ENCODE measurements at regions not wholly inside any gene's neighbourhood (a gene's known extent, or its start where the extent isn't known, plus 50 kb on each side); places are given as distances from the start of the nearest gene placed in this dataset.

GRCh38 chr15:69689133-69689532, 236.5 kb downstream of the RPLP1 start:
- no peaks in the 10 kb centered on the region for H3K27me3 ChIP-seq
- no peak for DNase-seq (ENCODE audit: low spot score in 2 of 2)
- H3K9me3 ChIP-seq, result peaks cover 0 to 24% (median 7%) of the 10 kb centered on the region in 4 donors
- no peak for TF ChIP-seq EP300 (IDR thresholded peaks at IDR 0.05)
- TF ChIP-seq, protein P1, sequence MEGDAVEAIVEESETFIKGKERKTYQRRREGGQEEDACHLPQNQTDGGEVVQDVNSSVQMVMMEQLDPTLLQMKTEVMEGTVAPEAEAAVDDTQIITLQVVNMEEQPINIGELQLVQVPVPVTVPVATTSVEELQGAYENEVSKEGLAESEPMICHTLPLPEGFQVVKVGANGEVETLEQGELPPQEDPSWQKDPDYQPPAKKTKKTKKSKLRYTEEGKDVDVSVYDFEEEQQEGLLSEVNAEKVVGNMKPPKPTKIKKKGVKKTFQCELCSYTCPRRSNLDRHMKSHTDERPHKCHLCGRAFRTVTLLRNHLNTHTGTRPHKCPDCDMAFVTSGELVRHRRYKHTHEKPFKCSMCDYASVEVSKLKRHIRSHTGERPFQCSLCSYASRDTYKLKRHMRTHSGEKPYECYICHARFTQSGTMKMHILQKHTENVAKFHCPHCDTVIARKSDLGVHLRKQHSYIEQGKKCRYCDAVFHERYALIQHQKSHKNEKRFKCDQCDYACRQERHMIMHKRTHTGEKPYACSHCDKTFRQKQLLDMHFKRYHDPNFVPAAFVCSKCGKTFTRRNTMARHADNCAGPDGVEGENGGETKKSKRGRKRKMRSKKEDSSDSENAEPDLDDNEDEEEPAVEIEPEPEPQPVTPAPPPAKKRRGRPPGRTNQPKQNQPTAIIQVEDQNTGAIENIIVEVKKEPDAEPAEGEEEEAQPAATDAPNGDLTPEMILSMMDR (IDR thresholded peaks at IDR 0.05), result no peak
- no peak for TF ChIP-seq POLR2A (IDR thresholded peaks at IDR 0.05)
- WGBS, 2 donors, result 93 to 97% methylated on average over 1 of the region's 1 CpG
- H3K4me1 ChIP-seq, result no peaks in the 10 kb centered on the region
- H3K36me3 ChIP-seq, result no peaks in the 10 kb centered on the region
- no peak overlapping the region for H3K4me3 ChIP-seq
- H3K27ac ChIP-seq, result no peak overlapping the region

GRCh38 chr15:69691307-69692015, 238.8 kb downstream of the RPLP1 start:
- Histone ChIP-seq H3K9me3 (peaks cover 0 to 24% (median 7%) of the 10 kb centered on the region in 4 donors), H3K27me3 (no peaks in the 10 kb centered on the region), H3K4me1 (no peaks in the 10 kb centered on the region), H3K36me3 (no peaks in the 10 kb centered on the region), H3K27ac (no peak overlapping the region), H3K4me3 (no peak overlapping the region)
- 81% methylated on average over 7 of the region's 7 CpGs for WGBS, 2 donors
- DNase-seq (ENCODE audit: low spot score in 2 of 2), result no peak
- TF ChIP-seq, protein P1 (IDR thresholded peaks at IDR 0.05), result no peak
- TF ChIP-seq EP300 (IDR thresholded peaks at IDR 0.05) (no peak), POLR2A (IDR thresholded peaks at IDR 0.05) (no peak)

DNA sequence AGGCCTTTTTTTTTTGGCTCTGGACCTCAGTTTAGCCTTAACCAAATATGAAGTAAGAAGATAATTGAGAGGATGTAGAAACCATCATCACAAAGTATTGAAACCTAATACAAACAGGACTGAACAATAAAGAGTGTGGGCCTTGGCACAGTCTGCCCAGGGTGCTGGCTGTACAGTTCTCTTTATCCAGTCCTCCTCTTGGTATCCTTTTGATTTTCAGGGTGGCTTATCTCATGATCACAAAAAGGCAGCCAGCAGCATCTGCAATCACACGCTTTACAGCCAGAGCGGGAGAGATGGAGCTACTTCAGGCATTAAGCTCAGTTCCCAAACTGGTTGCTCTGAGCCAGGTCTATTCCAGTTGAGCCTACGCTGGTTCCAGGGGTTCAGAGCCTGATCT, 239.7 kb downstream of the RPLP1 start:
- no peak for TF ChIP-seq POLR2A (IDR thresholded peaks at IDR 0.05)
- TF ChIP-seq EP300 (IDR thresholded peaks at IDR 0.05), result no peak
- TF ChIP-seq, protein P1 (IDR thresholded peaks at IDR 0.05), result no peak
- 86 to 90% methylated on average over 3 of the region's 3 CpGs for WGBS, 2 donors
- Histone ChIP-seq H3K9me3 (peaks cover 0 to 24% (median 7%) of the 10 kb centered on the region in 4 donors), H3K27ac (no peak overlapping the region), H3K4me3 (no peak overlapping the region), H3K36me3 (no peaks in the 10 kb centered on the region), H3K27me3 (no peaks in the 10 kb centered on the region), H3K4me1 (no peaks in the 10 kb centered on the region)
- DNase-seq (ENCODE audit: low spot score in 2 of 2), result no peak

DNA sequence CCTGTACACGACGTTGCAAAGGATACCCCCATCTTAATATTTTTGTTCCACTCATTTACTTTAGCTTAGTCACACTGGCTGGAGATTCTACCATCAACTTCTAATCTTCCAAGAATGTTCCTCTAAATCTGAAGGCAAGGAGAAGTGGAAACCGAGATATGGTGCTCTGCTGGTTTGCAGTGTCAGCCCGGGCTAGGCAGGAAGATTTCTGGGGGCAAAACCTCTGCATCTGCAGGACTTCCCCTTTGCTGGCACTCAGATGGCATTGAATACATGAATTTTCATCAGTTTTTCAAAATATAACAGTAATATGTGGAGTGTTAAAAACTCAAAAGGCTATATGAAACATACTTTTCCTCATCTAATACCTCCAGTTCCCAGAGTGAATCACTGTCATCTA, 240.4 kb downstream of the RPLP1 start:
- peaks cover 0 to 24% (median 7%) of the 10 kb centered on the region in 4 donors for H3K9me3 ChIP-seq
- no peak for DNase-seq (ENCODE audit: low spot score in 2 of 2)
- H3K4me1 ChIP-seq, result no peaks in the 10 kb centered on the region
- TF ChIP-seq, protein P1 (IDR thresholded peaks at IDR 0.05), result no peak
- TF ChIP-seq EP300 (IDR thresholded peaks at IDR 0.05) (no peak), POLR2A (IDR thresholded peaks at IDR 0.05) (no peak)
- H3K27ac ChIP-seq, result no peak overlapping the region
- 78 to 83% methylated on average over 4 of the region's 4 CpGs for WGBS, 2 donors
- no peaks in the 10 kb centered on the region for H3K36me3 ChIP-seq
- no peaks in the 10 kb centered on the region for H3K27me3 ChIP-seq
- H3K4me3 ChIP-seq, result no peak overlapping the region

DNA sequence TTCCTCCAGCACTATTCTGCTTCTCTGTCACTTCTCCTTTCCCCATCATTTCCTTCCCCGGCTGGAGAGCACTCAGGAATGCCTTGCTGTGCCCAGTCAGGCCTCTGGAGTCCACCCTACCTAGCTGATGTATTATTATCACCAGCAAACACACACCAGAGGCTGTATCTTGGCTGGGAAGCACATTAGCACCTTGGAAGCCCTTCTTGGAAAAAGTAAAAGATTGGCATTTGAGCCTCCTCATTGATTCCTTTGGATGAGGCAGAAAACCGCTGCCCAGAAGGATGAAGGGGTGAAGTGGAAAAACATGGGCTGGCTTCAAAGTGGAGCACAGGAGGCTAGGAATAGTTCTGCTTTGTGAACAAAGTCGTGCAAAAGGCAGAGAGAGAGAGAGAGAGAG, 244.3 kb downstream of the RPLP1 start:
- WGBS, 2 donors, result 60 to 62% methylated on average over 3 of the region's 3 CpGs
- no peaks in the 10 kb centered on the region for H3K9me3 ChIP-seq

More for the DNA sequence above, 244.3 kb downstream of the RPLP1 start:
- no peak for DNase-seq (ENCODE audit: low spot score in 2 of 2)
- Histone ChIP-seq H3K36me3 (no peaks in the 10 kb centered on the region), H3K4me1 (no peaks in the 10 kb centered on the region), H3K4me3 (no peak overlapping the region), H3K27me3 (no peaks in the 10 kb centered on the region), H3K27ac (no peak overlapping the region)
- TF ChIP-seq POLR2A (IDR thresholded peaks at IDR 0.05) (no peak), EP300 (IDR thresholded peaks at IDR 0.05) (no peak)
- TF ChIP-seq, protein P1 (IDR thresholded peaks at IDR 0.05), result no peak

Data from tibial nerve (tissue), 4 donors.